ENCODE measurements at regions not wholly inside any gene's neighbourhood (a gene's known extent, or its start where the extent isn't known, plus 50 kb on each side); places are given as distances from the start of the nearest gene placed in this dataset.

DNA sequence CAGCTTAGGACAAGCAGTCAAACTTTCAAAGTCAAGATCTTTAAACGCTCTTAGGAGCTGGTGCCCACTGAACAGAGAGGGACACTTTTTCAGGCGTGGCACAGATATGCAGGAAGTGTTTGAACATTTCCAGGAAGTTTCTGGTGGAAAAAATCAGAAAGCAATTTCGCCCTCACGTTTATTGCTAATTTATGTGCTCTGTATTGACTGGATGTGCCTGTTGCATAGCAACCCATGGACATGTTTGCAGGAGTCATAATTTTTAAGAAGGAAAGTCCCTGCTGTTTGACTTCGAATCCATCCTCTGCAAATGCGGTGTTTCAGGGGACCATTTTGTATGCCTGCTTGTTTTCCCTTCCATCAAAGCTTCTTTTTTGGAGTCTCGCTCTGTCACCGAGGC, 239.9 kb upstream of the IRF2BP2 start:
- TF ChIP-seq CTCF (IDR thresholded peaks at IDR 0.05), result no peak
- TF ChIP-seq POLR2AphosphoS5 (IDR thresholded peaks at IDR 0.05; ENCODE audit: low read depth, low read length), result no peak

All from Panc1 (cell line).